Caco-2 (cell line): ENCODE measurements at regions not wholly inside any gene's neighbourhood (a gene's known extent, or its start where the extent isn't known, plus 50 kb on each side); places are given as distances from the start of the nearest gene placed in this dataset.

ENCODE experiments used
- BruUV-seq: library from RNA; stranded (reverse); fragments of 400-500 nt; replicated peaks from 2 replicates; lab custom pipeline; 2021; lab: Mats Ljungman, UMichigan
- CTCF ChIA-PET: fragments of 300-600 bp; sonication (Branson Sonifier 250); formaldehyde crosslinking; loops from one replicate; lab custom pipeline; 2022; ENCODE audit warnings: antibody characterized with exemption; lab: Charles Lee
- POLR2A ChIA-PET: fragments of 300-600 bp; sonication (Branson Sonifier 250); formaldehyde crosslinking; loops from one replicate; lab custom pipeline; 2022; ENCODE audit warnings: antibody characterized with exemption; lab: Charles Lee
- DNase-seq, 2 experiments: peaks; one replicate each; pipeline versions ENCODE4 v3.0.0 to v3.0.0-alpha.2; 2020 to 2022
- H3K27me3 ChIP-seq: replicated peaks from 2 replicates; pipeline ENCODE4 v1.6.0; 2011; ENCODE audit warnings: low read length; ENCODE audit not compliant: control insufficient read depth, insufficient read depth
- H3K36me3 ChIP-seq: 2 replicates; pipeline ENCODE4 v1.5.1; 2011; ENCODE audit warnings: low read length; ENCODE audit not compliant: control insufficient read depth, insufficient read depth
- H3K4me1 ChIP-seq: fragments of 250-450 bp; sonication (Bioruptor Pico); 2 replicates; pipeline ENCODE4 v1.5.1; 2020; ENCODE audit warnings: mild to moderate bottlenecking
- H3K4me3 ChIP-seq: 2 replicates; pipeline ENCODE4 v1.5.1; 2011; ENCODE audit warnings: low read depth, mild to moderate bottlenecking, control low read depth, low read length
- H3K9me3 ChIP-seq: fragments of 250-450 bp; sonication (Bioruptor Pico); 2 replicates; pipeline ENCODE4 v1.5.1; 2020; ENCODE audit warnings: mild to moderate bottlenecking, moderate library complexity
- H3K27ac Mint-ChIP-seq: one replicate; pipeline ENCODE4 v1.8.0; 2022; ENCODE audit warnings: mixed read lengths; ENCODE audit not compliant: unreplicated experiment
- H3K27me3 Mint-ChIP-seq: one replicate; pipeline ENCODE4 v1.8.0; 2022; ENCODE audit warnings: mixed read lengths; ENCODE audit not compliant: insufficient read depth, unreplicated experiment
- H3K36me3 Mint-ChIP-seq: one replicate; pipeline ENCODE4 v1.8.0; 2022; ENCODE audit warnings: mild to moderate bottlenecking, mixed read lengths; ENCODE audit not compliant: insufficient read depth, unreplicated experiment
- H3K4me1 Mint-ChIP-seq: one replicate; pipeline ENCODE4 v1.8.0; 2022; ENCODE audit warnings: low read depth, mixed read lengths; ENCODE audit not compliant: unreplicated experiment
- H3K4me3 Mint-ChIP-seq: one replicate; pipeline ENCODE4 v1.8.0; 2022; ENCODE audit warnings: mild to moderate bottlenecking, moderate library complexity, mixed read lengths; ENCODE audit not compliant: unreplicated experiment
- H3K9me3 Mint-ChIP-seq: one replicate; pipeline ENCODE4 v1.8.0; 2022; ENCODE audit warnings: mixed read lengths; ENCODE audit not compliant: unreplicated experiment
- CTCF ChIP-seq, 2 experiments: fragments of 200-600 bp in 1 of 2; IDR thresholded peaks; 1 replicate in 1 of 2; 2 replicates in 1 of 2; pipeline versions ENCODE4 v1.5.1 to v1.8.0; 2011 to 2022; ENCODE audit warnings: antibody characterized with exemption in 1 of 2, control low read depth in 1 of 2, inconsistent platforms in 1 of 2, low read depth in 1 of 2, low read length in 1 of 2, mild to moderate bottlenecking in 1 of 2, moderate library complexity in 1 of 2; ENCODE audit not compliant: insufficient read depth in 1 of 2, severe bottlenecking in 1 of 2, unreplicated experiment in 1 of 2
- intact Hi-C: fragments of 100-400 bp; cut with micrococcal nuclease; formaldehyde crosslinking; loops from one replicate; pipeline ENCODE4 v1.10.0; 2022; ENCODE audit not compliant: unreplicated experiment

GRCh38 chr15:47139965-47140364 is 577.3 kb upstream of the SEMA6D start:
- POLR2A ChIA-PET = no interaction called here
- CTCF ChIA-PET = no interaction called here
- Mint-ChIP-seq H3K27me3 (no peaks in the 10 kb centered on the region), H3K4me3 (no peak overlapping the region), H3K9me3 (peaks cover 14% of the 10 kb centered on the region), H3K27ac (no peak overlapping the region), H3K4me1 (no peaks in the 10 kb centered on the region), H3K36me3 (no peaks in the 10 kb centered on the region)
- intact Hi-C loops = no loop called here
- BruUV-seq = no TSS peak
- no peaks in the 10 kb centered on the region for H3K36me3 ChIP-seq
- H3K27me3 ChIP-seq = no peaks in the 10 kb centered on the region
- no peak overlapping the region for H3K4me3 ChIP-seq
- no peak for DNase-seq
- H3K9me3 ChIP-seq = no peaks in the 10 kb centered on the region
- no peaks in the 10 kb centered on the region for H3K4me1 ChIP-seq
- no peak for TF ChIP-seq CTCF (IDR thresholded peaks at IDR 0.05; ENCODE audit: insufficient read depth in 1 of 2, low read depth in 1 of 2, low read length in 1 of 2, severe bottlenecking in 1 of 2, unreplicated experiment in 1 of 2)

GRCh38 chr15:47157827-47158226 is 559.5 kb upstream of the SEMA6D start:
- H3K27me3 Mint-ChIP-seq = no peaks in the 10 kb centered on the region
- H3K9me3 ChIP-seq = no peaks in the 10 kb centered on the region
- H3K36me3 ChIP-seq = no peaks in the 10 kb centered on the region
- H3K4me3 Mint-ChIP-seq = no peak overlapping the region
- H3K4me1 ChIP-seq = peaks cover 8% of the 10 kb centered on the region
- H3K27ac Mint-ChIP-seq = no peak overlapping the region
- H3K9me3 Mint-ChIP-seq = no peaks in the 10 kb centered on the region
- no peak overlapping the region for H3K4me3 ChIP-seq
- no TSS peak for BruUV-seq
- no peaks in the 10 kb centered on the region for H3K36me3 Mint-ChIP-seq
- ChIA-PET CTCF (no interaction called here), POLR2A (no interaction called here)
- no peaks in the 10 kb centered on the region for H3K27me3 ChIP-seq
- peaks cover 14% of the 10 kb centered on the region for H3K4me1 Mint-ChIP-seq
- intact Hi-C loops = no loop called here
- DNase-seq = no peak
- TF ChIP-seq CTCF (IDR thresholded peaks at IDR 0.05; ENCODE audit: insufficient read depth in 1 of 2, low read depth in 1 of 2, low read length in 1 of 2, severe bottlenecking in 1 of 2, unreplicated experiment in 1 of 2) = no peak

- Mint-ChIP-seq H3K27ac (no peak overlapping the region), H3K9me3 (no peaks in the 10 kb centered on the region), H3K4me3 (no peak overlapping the region), H3K36me3 (no peaks in the 10 kb centered on the region), H3K27me3 (no peaks in the 10 kb centered on the region), H3K4me1 (peaks cover 14% of the 10 kb centered on the region)
- intact Hi-C loops = no loop called here
- H3K4me3 ChIP-seq = no peak overlapping the region
- DNase-seq = no peak
- H3K27me3 ChIP-seq = no peaks in the 10 kb centered on the region
- no peak for TF ChIP-seq CTCF (IDR thresholded peaks at IDR 0.05; ENCODE audit: insufficient read depth in 1 of 2, low read depth in 1 of 2, low read length in 1 of 2, severe bottlenecking in 1 of 2, unreplicated experiment in 1 of 2)
- H3K4me1 ChIP-seq = peaks cover 8% of the 10 kb centered on the region
- H3K36me3 ChIP-seq = no peaks in the 10 kb centered on the region
- POLR2A ChIA-PET = no interaction called here
- no TSS peak for BruUV-seq
- H3K9me3 ChIP-seq = no peaks in the 10 kb centered on the region
- CTCF ChIA-PET = no interaction called here
These were observed 558.7 kb upstream of the SEMA6D start for GRCh38 chr15:47158573-47158972.
